Lung (tissue), 11 donors: ENCODE measurements at regions not wholly inside any gene's neighbourhood (a gene's known extent, or its start where the extent isn't known, plus 50 kb on each side); places are given as distances from the start of the nearest gene placed in this dataset.
"Not testable (repeated sequence)": the region's sequence is repeated elsewhere in the genome, so short reads cannot be mapped to it uniquely, and the experiment has no call there.

Experiments used
- ATAC-seq: fragments of 200-7000 bp; cut with Tn5 transposase; one replicate; pipeline ENCODE4 v1.9.1; 2020; ENCODE audit warnings: moderate number of reproducible peaks; ENCODE audit not compliant: insufficient read depth, low FRiP score
- DNase-seq, 3 donors: peaks; one replicate each; pipeline ENCODE4 v3.0.0-alpha.2; 2013 to 2017
- H3K27ac ChIP-seq, 2 donors: one replicate each; pipeline ENCODE4 v1.5.1; 2013; ENCODE audit warnings: mild to moderate bottlenecking in 2 of 2, moderate library complexity in 2 of 2, control low read depth in 1 of 2, inconsistent platforms in 1 of 2, low read depth in 1 of 2, low read length in 1 of 2
- H3K27me3 ChIP-seq, 3 donors: one replicate each; pipeline ENCODE4 v1.5.1; 2013; ENCODE audit warnings: low read length in 2 of 3; ENCODE audit not compliant: control insufficient read depth in 3 of 3, insufficient read depth in 3 of 3
- H3K36me3 ChIP-seq, 4 donors: one replicate each; pipeline ENCODE4 v1.5.1; 2013; ENCODE audit warnings: low read length in 4 of 4, mild to moderate bottlenecking in 1 of 4, moderate library complexity in 1 of 4; ENCODE audit not compliant: control insufficient read depth in 4 of 4, insufficient read depth in 4 of 4
- H3K4me1 ChIP-seq, 5 donors: one replicate each; pipeline ENCODE4 v1.5.1; 2013; ENCODE audit warnings: low read length in 5 of 5, mild to moderate bottlenecking in 2 of 5, moderate library complexity in 1 of 5; ENCODE audit not compliant: control insufficient read depth in 5 of 5, insufficient read depth in 5 of 5
- H3K4me3 ChIP-seq: one replicate; pipeline ENCODE4 v1.5.1; 2013; ENCODE audit warnings: mild to moderate bottlenecking, control low read depth, moderate library complexity
- H3K9ac ChIP-seq, 2 donors: one replicate each; pipeline ENCODE4 v1.5.1; 2013; ENCODE audit warnings: low read length in 2 of 2, control low read depth in 1 of 2; ENCODE audit not compliant: insufficient read depth in 1 of 2
- H3K9me3 ChIP-seq, 4 donors: one replicate each; pipeline ENCODE4 v1.5.1; 2013; ENCODE audit warnings: low read length in 3 of 4, mild to moderate bottlenecking in 1 of 4, moderate library complexity in 1 of 4; ENCODE audit not compliant: control insufficient read depth in 4 of 4, insufficient read depth in 3 of 4
- WGBS, 2 donors: extraction: QIAGEN DNeasy Blood & Tissue Kit; methylation state at CpG; one replicate each; pipeline ENCODE4 v1.1.7; 2013; 5-methylcytosine and 5-hydroxymethylcytosine counted together
- TF ChIP-seq, protein P1 (sequence below): IDR thresholded peaks from 2 replicates; pipeline ENCODE4 v1.5.1; 2012; ENCODE audit warnings: mild to moderate bottlenecking; ENCODE audit errors: control extremely low read depth, extremely low read depth
- donor health status: control.
- donor health status: control.
- donor health status: Bipolar disorder and iron deficiency.
- donor health status: healthy.
- donor health status: DM: yes; HTN: yes; CAD: no.

DNA sequence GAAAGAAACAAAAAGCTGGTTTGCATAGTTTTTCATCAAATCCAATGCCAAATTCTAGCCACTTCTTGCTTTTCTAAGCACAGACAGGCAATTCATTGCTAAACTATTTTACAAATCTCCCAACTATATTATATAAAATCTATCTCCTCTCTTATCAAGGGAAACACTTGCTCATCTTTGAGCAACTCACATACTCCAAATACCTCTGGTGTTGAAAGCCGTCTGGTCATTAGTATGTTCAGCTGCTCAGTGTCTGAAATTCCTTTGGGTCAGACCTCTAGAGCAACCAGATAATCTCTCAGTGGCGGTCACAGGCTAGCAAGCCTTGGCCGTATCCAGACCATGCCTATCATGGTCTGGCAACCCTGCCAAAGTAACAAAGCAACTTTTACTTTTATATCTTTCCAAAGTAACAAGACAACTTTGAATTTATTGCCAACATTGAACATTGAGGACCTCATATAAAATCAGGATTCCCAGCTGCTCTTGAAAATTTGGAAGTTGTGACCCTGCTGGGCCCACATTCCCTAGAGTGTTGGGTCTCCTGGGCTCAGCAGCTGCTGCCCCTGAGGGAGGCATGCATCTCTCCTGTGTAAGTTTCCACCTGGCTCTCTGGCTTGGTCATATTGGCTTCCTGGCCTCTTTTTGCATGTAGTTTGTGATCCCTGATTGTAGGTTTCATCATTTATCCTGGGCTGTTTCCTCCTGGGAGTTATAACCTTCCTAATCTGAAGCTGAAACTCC is 56.8 kb upstream of the LANCL2 start:
- Histone ChIP-seq H3K27ac (no peak overlapping the region), H3K27me3 (no peaks in the 10 kb centered on the region), H3K9me3 (no peaks in the 10 kb centered on the region), H3K4me1 (no peaks in the 10 kb centered on the region), H3K4me3 (no peak overlapping the region), H3K36me3 (no peaks in the 10 kb centered on the region), H3K9ac (no peak overlapping the region)
- ATAC-seq (no peak), DNase-seq (no peak)
- WGBS, 2 donors = 73 to 85% methylated on average over 3 of the region's 3 CpGs
- TF ChIP-seq, protein P1, sequence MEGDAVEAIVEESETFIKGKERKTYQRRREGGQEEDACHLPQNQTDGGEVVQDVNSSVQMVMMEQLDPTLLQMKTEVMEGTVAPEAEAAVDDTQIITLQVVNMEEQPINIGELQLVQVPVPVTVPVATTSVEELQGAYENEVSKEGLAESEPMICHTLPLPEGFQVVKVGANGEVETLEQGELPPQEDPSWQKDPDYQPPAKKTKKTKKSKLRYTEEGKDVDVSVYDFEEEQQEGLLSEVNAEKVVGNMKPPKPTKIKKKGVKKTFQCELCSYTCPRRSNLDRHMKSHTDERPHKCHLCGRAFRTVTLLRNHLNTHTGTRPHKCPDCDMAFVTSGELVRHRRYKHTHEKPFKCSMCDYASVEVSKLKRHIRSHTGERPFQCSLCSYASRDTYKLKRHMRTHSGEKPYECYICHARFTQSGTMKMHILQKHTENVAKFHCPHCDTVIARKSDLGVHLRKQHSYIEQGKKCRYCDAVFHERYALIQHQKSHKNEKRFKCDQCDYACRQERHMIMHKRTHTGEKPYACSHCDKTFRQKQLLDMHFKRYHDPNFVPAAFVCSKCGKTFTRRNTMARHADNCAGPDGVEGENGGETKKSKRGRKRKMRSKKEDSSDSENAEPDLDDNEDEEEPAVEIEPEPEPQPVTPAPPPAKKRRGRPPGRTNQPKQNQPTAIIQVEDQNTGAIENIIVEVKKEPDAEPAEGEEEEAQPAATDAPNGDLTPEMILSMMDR = no peak

- WGBS, 2 donors = 69 to 81% methylated on average over 17 of the region's 17 CpGs
- ATAC-seq (peak; percentile 19), DNase-seq (no peak)
Measured at GRCh38 chr7:55309040-55309991, 55.8 kb upstream of the LANCL2 start.

GRCh38 chr7:55310287-55311025 is 54.7 kb upstream of the LANCL2 start:
- Histone ChIP-seq H3K27me3 (no peaks in the 10 kb centered on the region), H3K36me3 (no peaks in the 10 kb centered on the region), H3K4me1 (no peaks in the 10 kb centered on the region), H3K27ac (no peak overlapping the region), H3K9me3 (no peaks in the 10 kb centered on the region), H3K9ac (no peak overlapping the region), H3K4me3 (no peak overlapping the region)
- DNase-seq (no peak), ATAC-seq (no peak)
- TF ChIP-seq, protein P1 = no peak
- WGBS, 2 donors = 79 to 81% methylated on average over 8 of the region's 8 CpGs

More at GRCh38 chr7:55309040-55309991, 55.8 kb upstream of the LANCL2 start:
- Histone ChIP-seq H3K9me3 (no peaks in the 10 kb centered on the region), H3K4me3 (no peak overlapping the region), H3K27me3 (no peaks in the 10 kb centered on the region), H3K4me1 (no peaks in the 10 kb centered on the region), H3K9ac (no peak overlapping the region), H3K27ac (no peak overlapping the region), H3K36me3 (no peaks in the 10 kb centered on the region)
- TF ChIP-seq, protein P1 = no peak

- H3K36me3 ChIP-seq, H3K4me3 ChIP-seq, ATAC-seq, H3K4me1 ChIP-seq, H3K9me3 ChIP-seq, H3K27ac ChIP-seq, DNase-seq, H3K27me3 ChIP-seq, H3K9ac ChIP-seq: not testable (repeated sequence)
- 86 to 89% methylated on average over 19 to 24 of the region's 27 CpGs for WGBS, 2 donors
Measured at GRCh38 chr7:55311892-55312291, 53.2 kb upstream of the LANCL2 start.

DNA sequence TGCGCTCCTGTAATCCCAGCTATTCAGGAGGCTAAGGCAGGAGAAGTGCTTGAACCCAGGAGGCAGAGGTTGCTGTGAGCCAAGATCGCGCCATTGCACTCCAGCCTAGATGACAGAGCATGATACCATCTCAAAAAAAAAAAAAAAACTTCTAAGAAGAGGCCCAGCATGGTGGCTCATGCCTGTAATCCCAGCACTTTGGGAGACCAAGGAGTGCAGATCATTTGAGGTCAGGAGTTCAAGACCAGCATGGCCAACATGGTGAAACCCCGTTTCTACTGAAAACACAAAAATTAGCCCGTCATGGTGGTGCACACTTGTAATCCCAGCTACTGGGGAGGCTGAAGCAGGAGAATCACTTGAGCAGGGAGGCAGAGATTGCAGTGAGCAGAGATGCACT is 51.5 kb upstream of the LANCL2 start:
- not testable (repeated sequence) for H3K9me3 ChIP-seq, H3K4me3 ChIP-seq, H3K9ac ChIP-seq, DNase-seq, H3K27ac ChIP-seq, ATAC-seq, H3K4me1 ChIP-seq, H3K36me3 ChIP-seq, H3K27me3 ChIP-seq
- WGBS, 2 donors = 81 to 87% methylated on average over 5 of the region's 5 CpGs
